A549 (cell line): ENCODE measurements at regions not wholly inside any gene's neighbourhood (a gene's known extent, or its start where the extent isn't known, plus 50 kb on each side); places are given as distances from the start of the nearest gene placed in this dataset.

Experiments
- ATAC-seq, 2 experiments: fragments of 200-7000 bp in 1 of 2; fragments of >200 bp in 1 of 2; cut with Nextera tagmentation in 1 of 2; cut with Tn5 transposase in 1 of 2; 3 replicates each; pipeline versions ENCODE4 v1.8.0 to v1.9.1; 2018 to 2020; ENCODE audit warnings: mild to moderate bottlenecking in 1 of 2, moderate library complexity in 1 of 2
- CTCF ChIA-PET: fragments of 300-600 bp; sonication (Branson Sonifier 250); formaldehyde crosslinking; extraction: SDS; loops from one replicate; lab custom pipeline; 2021; ENCODE audit warnings: antibody characterized with exemption, inconsistent platforms; lab: Yijun Ruan, JAX
- POLR2A ChIA-PET: fragments of 350-600 bp; formaldehyde crosslinking; extraction: SDS; loops from one replicate; lab custom pipeline; 2021; ENCODE audit warnings: antibody characterized with exemption, inconsistent platforms; lab: Yijun Ruan, JAX
- DNase-seq, 2 experiments: peaks; one replicate each; pipeline versions ENCODE4 v3.0.0 to v3.0.0-alpha.2; 2011 to 2016; ENCODE audit warnings: low read depth in 1 of 2, low spot score in 1 of 2
- FAIRE-seq: peaks from 2 replicates; lab custom pipeline; 2011; peaks lifted over from hg19 to GRCh38; lab: Jason Lieb, UNC
- H3K27ac ChIP-seq, 2 experiments: fragments of >200 bp; sonication (Bioruptor Twin); formaldehyde crosslinking; 3 replicates each; pipeline ENCODE4 v1.5.1; 2016 to 2017
- H3K4me1 ChIP-seq: fragments of >200 bp; sonication (Bioruptor Twin); formaldehyde crosslinking; 3 replicates; pipeline ENCODE4 v1.6.1; 2016
- H3K4me2 ChIP-seq: fragments of >200 bp; sonication (Bioruptor Twin); formaldehyde crosslinking; 3 replicates; pipeline ENCODE4 v1.6.1; 2016
- H3K4me3 ChIP-seq: fragments of >200 bp; sonication (Bioruptor Twin); formaldehyde crosslinking; 3 replicates; pipeline ENCODE4 v1.5.1; 2016
- H3K9me3 ChIP-seq: fragments of >200 bp; sonication (Bioruptor Twin); formaldehyde crosslinking; 3 replicates; pipeline ENCODE4 v1.6.1; 2016
- BCL3 ChIP-seq: fragments of >200 bp; sonication (Bioruptor Twin); formaldehyde crosslinking; IDR thresholded peaks from 3 replicates; pipeline ENCODE4 v1.6.1; 2016
- CEBPB ChIP-seq, 2 experiments: fragments of >200 bp in 1 of 2; sonication (Bioruptor Twin) in 1 of 2; formaldehyde crosslinking in 1 of 2; IDR thresholded peaks; 2 replicates each; pipeline ENCODE4 v1.6.1; 2012 to 2016
- CTCF ChIP-seq: fragments of >200 bp; sonication (Bioruptor Twin); formaldehyde crosslinking; IDR thresholded peaks from 3 replicates; pipeline ENCODE4 v1.5.1; 2016
- E2F6 ChIP-seq: IDR thresholded peaks from 2 replicates; pipeline ENCODE4 v1.6.1; 2012; ENCODE audit warnings: low read depth, borderline replicate concordance
- EP300 ChIP-seq, 2 experiments: fragments of >200 bp; sonication (Bioruptor Twin); formaldehyde crosslinking; IDR thresholded peaks; 2 replicates in 1 of 2; 3 replicates in 1 of 2; pipeline ENCODE4 v1.6.1; 2016 to 2017
- ESRRA ChIP-seq: fragments of 150-350 bp; IDR thresholded peaks from 2 replicates; pipeline ENCODE4 v1.6.1; 2014; ENCODE audit warnings: mild to moderate bottlenecking, low read length, borderline replicate concordance
- FOSL2 ChIP-seq, 2 experiments: fragments of 450-650 bp in 1 of 2; fragments of >200 bp in 1 of 2; sonication (Bioruptor Twin) in 1 of 2; formaldehyde crosslinking; IDR thresholded peaks; 2 replicates each; pipeline versions ENCODE4 v1.5.0 to v1.6.1; 2016 to 2020; ENCODE audit warnings: mild to moderate bottlenecking in 1 of 2, moderate library complexity in 1 of 2
- FOXS1 ChIP-seq: fragments of 250-450 bp; sonication (Bioruptor Pico); IDR thresholded peaks from 2 replicates; pipeline ENCODE4 v1.5.0; 2020; ENCODE audit warnings: mild to moderate bottlenecking, moderate library complexity
- HDAC2 ChIP-seq: fragments of 200-600 bp; sonication (generic); IDR thresholded peaks from 2 replicates; pipeline ENCODE4 v1.6.1; 2016
- HES2 ChIP-seq: fragments of >200 bp; sonication (Bioruptor Twin); formaldehyde crosslinking; IDR thresholded peaks from 2 replicates; pipeline ENCODE4 v1.6.1; 2016
- HEYL ChIP-seq: fragments of 250-450 bp; sonication (Bioruptor Pico); IDR thresholded peaks from 2 replicates; pipeline ENCODE4 v1.8.0; 2021; ENCODE audit warnings: mild to moderate bottlenecking, moderate library complexity
- HOXA7 ChIP-seq: fragments of 250-450 bp; sonication (Bioruptor Pico); IDR thresholded peaks from 2 replicates; pipeline ENCODE4 v1.5.0; 2020; ENCODE audit warnings: mild to moderate bottlenecking, moderate library complexity
- HOXB13 ChIP-seq: fragments of 250-450 bp; sonication (Bioruptor Pico); IDR thresholded peaks from 2 replicates; pipeline ENCODE4 v1.5.0; 2020; ENCODE audit warnings: low read depth, mild to moderate bottlenecking, moderate library complexity
- HOXB5 ChIP-seq: fragments of 250-450 bp; sonication (Bioruptor Pico); IDR thresholded peaks from 2 replicates; pipeline ENCODE4 v1.5.0; 2020; ENCODE audit warnings: mild to moderate bottlenecking, moderate library complexity
- JUN ChIP-seq, 2 experiments: fragments of >200 bp; sonication (Bioruptor Twin); formaldehyde crosslinking; IDR thresholded peaks; 2 replicates in 1 of 2; 3 replicates in 1 of 2; pipeline ENCODE4 v1.6.1; 2016 to 2017
- KDM5A ChIP-seq: fragments of 200-600 bp; sonication (generic); IDR thresholded peaks from 2 replicates; pipeline ENCODE4 v1.6.1; 2016; ENCODE audit warnings: antibody characterized with exemption, mild to moderate bottlenecking
- MAZ ChIP-seq: fragments of 150-350 bp; IDR thresholded peaks from 2 replicates; pipeline ENCODE4 v1.6.1; 2014; ENCODE audit warnings: antibody characterized with exemption, low read depth, low read length, borderline replicate concordance
- NFE2L2 ChIP-seq: fragments of 150-350 bp; conservative IDR thresholded peaks from 2 replicates; pipeline ENCODE4 v1.6.1; 2014; ENCODE audit warnings: low read length
- NR3C1 ChIP-seq: fragments of >200 bp; sonication (Bioruptor Twin); formaldehyde crosslinking; IDR thresholded peaks from 3 replicates; pipeline ENCODE4 v1.6.1; 2017
- PHF8 ChIP-seq: fragments of 200-600 bp; sonication (generic); IDR thresholded peaks from 2 replicates; pipeline ENCODE4 v1.6.1; 2016; ENCODE audit warnings: low read depth, mild to moderate bottlenecking, antibody characterized with exemption, moderate library complexity, borderline replicate concordance
- RAD21 ChIP-seq, 2 experiments: fragments of >200 bp in 1 of 2; sonication (Bioruptor Twin) in 1 of 2; formaldehyde crosslinking in 1 of 2; IDR thresholded peaks in 1 of 2; conservative IDR thresholded peaks in 1 of 2; 2 replicates in 1 of 2; 3 replicates in 1 of 2; pipeline ENCODE4 v1.6.1; 2012 to 2018; ENCODE audit warnings: inconsistent platforms in 1 of 2
- RARB ChIP-seq: fragments of 250-450 bp; sonication (Bioruptor Pico); IDR thresholded peaks from 2 replicates; pipeline ENCODE4 v1.8.0; 2021; ENCODE audit warnings: mild to moderate bottlenecking, moderate library complexity
- RFX5 ChIP-seq: fragments of 450-650 bp; IDR thresholded peaks from 2 replicates; pipeline ENCODE4 v1.7.1; 2014; ENCODE audit warnings: antibody characterized with exemption, mild to moderate bottlenecking, moderate library complexity
- TP53 ChIP-seq: fragments of 250-450 bp; sonication (Bioruptor Pico); IDR thresholded peaks from 2 replicates; pipeline ENCODE4 v1.5.0; 2021; ENCODE audit warnings: mild to moderate bottlenecking, moderate library complexity
- WGBS: methylation state at CpG from one replicate; pipeline ENCODE4 v1.1.6; 2017; ENCODE audit errors: missing lambda C conversion rate; 5-methylcytosine and 5-hydroxymethylcytosine counted together
- TF ChIP-seq, protein P1 (sequence below): fragments of 250-450 bp; sonication (Bioruptor Pico); IDR thresholded peaks from 2 replicates; pipeline ENCODE4 v1.5.0; 2020; ENCODE audit warnings: low read depth, mild to moderate bottlenecking, moderate library complexity
- TF ChIP-seq, protein P2 (sequence below): fragments of 150-350 bp; IDR thresholded peaks from 2 replicates; pipeline ENCODE4 v1.6.1; 2014; ENCODE audit warnings: low read depth, mild to moderate bottlenecking, low read length

- WGBS: 89% methylated on average over 5 of the region's 5 CpGs
- FAIRE-seq: no peak
- DNase-seq: no peak
- ChIA-PET CTCF (no interaction called here), POLR2A (no interaction called here)
- Histone ChIP-seq H3K27ac (peak overlapping the region; percentile 29 to 63; a peak in 4 of 6 replicates), H3K4me1 (peaks cover 19% of the 10 kb centered on the region), H3K4me3 (no peak overlapping the region), H3K9me3 (no peaks in the 10 kb centered on the region), H3K4me2 (peak overlapping the region; percentile 82)
- TF ChIP-seq, protein P1, sequence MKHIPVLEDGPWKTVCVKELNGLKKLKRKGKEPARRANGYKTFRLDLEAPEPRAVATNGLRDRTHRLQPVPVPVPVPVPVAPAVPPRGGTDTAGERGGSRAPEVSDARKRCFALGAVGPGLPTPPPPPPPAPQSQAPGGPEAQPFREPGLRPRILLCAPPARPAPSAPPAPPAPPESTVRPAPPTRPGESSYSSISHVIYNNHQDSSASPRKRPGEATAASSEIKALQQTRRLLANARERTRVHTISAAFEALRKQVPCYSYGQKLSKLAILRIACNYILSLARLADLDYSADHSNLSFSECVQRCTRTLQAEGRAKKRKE (CRISPR knock-in tag): no peak
- no peak for TF ChIP-seq FOSL2 (IDR thresholded peaks at IDR 0.05)
- no peak for TF ChIP-seq FOSL2 (CRISPR knock-in tag; IDR thresholded peaks at IDR 0.05)
- no peak for TF ChIP-seq RFX5
- no peak for TF ChIP-seq HEYL
- no peak for TF ChIP-seq HOXB13
- TF ChIP-seq EP300 (IDR thresholded peaks at IDR 0.05): no peak
- TF ChIP-seq HDAC2: no peak
- TF ChIP-seq JUN (IDR thresholded peaks at IDR 0.05): no peak
- TF ChIP-seq HOXA7 (CRISPR knock-in tag): no peak
- TF ChIP-seq NFE2L2: no peak
- no peak for TF ChIP-seq RAD21 (conservative IDR thresholded peaks at IDR 0.05 in 1 of 2, IDR thresholded peaks at IDR 0.05 in 1 of 2)
- no peak for TF ChIP-seq PHF8
- TF ChIP-seq CEBPB (IDR thresholded peaks at IDR 0.05): no peak
- TF ChIP-seq HES2: no peak
- TF ChIP-seq MAZ: no peak
- no peak for TF ChIP-seq BCL3
- TF ChIP-seq ESRRA: no peak
- no peak for TF ChIP-seq KDM5A
- no peak for TF ChIP-seq HOXB5 (CRISPR knock-in tag)
- ATAC-seq: no peak
Measured at GRCh38 chr1:232538943-232539302, 91.0 kb downstream of the SIPA1L2 start.

DNA sequence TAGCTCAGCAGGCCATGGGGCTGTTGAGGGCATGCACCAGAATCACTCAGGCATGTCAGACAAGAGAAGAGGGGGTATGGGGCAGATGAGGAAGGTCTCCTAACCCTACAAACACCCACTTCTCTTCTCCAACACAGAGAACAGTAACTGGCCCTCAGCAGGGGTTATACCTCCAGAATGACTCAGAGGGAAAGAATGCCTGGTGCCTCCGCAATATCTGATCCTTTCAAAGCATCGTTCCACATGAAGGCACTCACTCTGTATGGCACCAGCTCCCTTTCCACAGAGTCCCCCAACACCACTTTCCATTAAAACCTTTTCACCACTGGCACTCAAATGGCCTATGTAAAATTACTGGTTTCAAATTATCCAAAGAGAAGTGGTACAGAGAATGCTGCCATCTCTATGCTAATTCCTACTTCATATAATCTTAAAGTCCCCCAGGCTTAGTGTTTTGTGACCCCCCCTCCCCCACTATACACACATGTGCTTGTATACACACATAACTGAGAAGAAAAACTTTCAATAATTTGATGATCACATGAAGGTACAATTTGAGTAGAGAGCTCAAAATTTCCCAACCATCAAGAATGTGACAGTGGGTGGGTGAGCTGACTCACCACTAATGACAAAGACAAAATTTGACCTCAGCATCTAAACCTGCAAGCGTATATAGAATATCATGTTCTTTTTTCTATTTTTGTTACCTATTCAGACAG is 91.5 kb downstream of the SIPA1L2 start:
- peaks cover 19% of the 10 kb centered on the region for H3K4me1 ChIP-seq
- peak; percentile 20 to 40 for DNase-seq
- no peak for FAIRE-seq
- ChIA-PET CTCF (interaction anchor here (0.9 to 1.0 kb wide), 2 partner anchors 12 to 47 kb away, joined by 3 read pairs; no protein-coding TSS in a partner anchor), POLR2A (no interaction called here)
- 30% methylated on average over 3 of the region's 3 CpGs for WGBS
- H3K9me3 ChIP-seq: no peaks in the 10 kb centered on the region
- H3K27ac ChIP-seq: peak overlapping the region; percentile 55 to 63
- ATAC-seq: peak; percentile 87 to 93
- peak overlapping the region; percentile 14; the same call in 1 of the 3 replicates for H3K4me3 ChIP-seq
- peak overlapping the region; percentile 82 for H3K4me2 ChIP-seq
- TF ChIP-seq CTCF (no peak), HOXA7 (CRISPR knock-in tag) (no peak), CEBPB (IDR thresholded peaks at IDR 0.05) (peak; percentile 11 to 13; a peak in 2 of 4 replicates), E2F6 (no peak), RARB (no peak), TP53 (CRISPR knock-in tag) (no peak), HEYL (no peak), FOXS1 (CRISPR knock-in tag) (no peak), JUN (IDR thresholded peaks at IDR 0.05) (no peak), NR3C1 (no peak), HES2 (no peak), FOSL2 (IDR thresholded peaks at IDR 0.05) (no peak), FOSL2 (CRISPR knock-in tag; IDR thresholded peaks at IDR 0.05) (peak; percentile 20; the same call in 1 of the 2 replicates)
- TF ChIP-seq, protein P2, sequence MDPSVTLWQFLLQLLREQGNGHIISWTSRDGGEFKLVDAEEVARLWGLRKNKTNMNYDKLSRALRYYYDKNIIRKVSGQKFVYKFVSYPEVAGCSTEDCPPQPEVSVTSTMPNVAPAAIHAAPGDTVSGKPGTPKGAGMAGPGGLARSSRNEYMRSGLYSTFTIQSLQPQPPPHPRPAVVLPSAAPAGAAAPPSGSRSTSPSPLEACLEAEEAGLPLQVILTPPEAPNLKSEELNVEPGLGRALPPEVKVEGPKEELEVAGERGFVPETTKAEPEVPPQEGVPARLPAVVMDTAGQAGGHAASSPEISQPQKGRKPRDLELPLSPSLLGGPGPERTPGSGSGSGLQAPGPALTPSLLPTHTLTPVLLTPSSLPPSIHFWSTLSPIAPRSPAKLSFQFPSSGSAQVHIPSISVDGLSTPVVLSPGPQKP: no peak
